ENCODE measurements at regions not wholly inside any gene's neighbourhood (a gene's known extent, or its start where the extent isn't known, plus 50 kb on each side); places are given as distances from the start of the nearest gene placed in this dataset.
"Not testable (repeated sequence)": the region's sequence is repeated elsewhere in the genome, so short reads cannot be mapped to it uniquely, and the experiment has no call there.

- no peak for DNase-seq
Measured at GRCh38 chr7:51467384-51468017, 150.9 kb upstream of the COBL start.

- DNase-seq, result no peak
Measured at GRCh38 chr7:51459809-51460208, 143.2 kb upstream of the COBL start.

GRCh38 chr7:51458693-51459092 is 142.1 kb upstream of the COBL start:
- DNase-seq, result no peak

GRCh38 chr7:51457079-51457478 is 140.5 kb upstream of the COBL start:
- DNase-seq, result no peak

- no peak for DNase-seq
Measured at GRCh38 chr7:51456431-51457060, 139.9 kb upstream of the COBL start.

- peak; percentile 81 for DNase-seq
Measured at GRCh38 chr7:51455948-51456347, 139.3 kb upstream of the COBL start.

- DNase-seq, result no peak
Measured at GRCh38 chr7:51455513-51455912, 138.9 kb upstream of the COBL start.

GRCh38 chr7:51455086-51455485 is 138.5 kb upstream of the COBL start:
- no peak for DNase-seq

GRCh38 chr7:51452694-51453093 is 136.1 kb upstream of the COBL start:
- no peak for DNase-seq

- DNase-seq, result peak; percentile 88
Measured at GRCh38 chr7:51451751-51452476, 135.3 kb upstream of the COBL start.

GRCh38 chr7:51450541-51450940 is 133.9 kb upstream of the COBL start:
- DNase-seq, result no peak

- DNase-seq, result no peak
Measured at GRCh38 chr7:51446785-51447184, 130.2 kb upstream of the COBL start.

GRCh38 chr7:51446356-51446755 is 129.7 kb upstream of the COBL start:
- DNase-seq, result no peak

GRCh38 chr7:51444936-51445335 is 128.3 kb upstream of the COBL start:
- DNase-seq, result no peak

GRCh38 chr7:51430480-51431086 is 114.0 kb upstream of the COBL start:
- peak; percentile 40 for DNase-seq

- DNase-seq, result peak; percentile 10
Measured at GRCh38 chr7:51428217-51428887, 111.7 kb upstream of the COBL start.

- DNase-seq, result no peak
Measured at GRCh38 chr7:51426163-51426562, 109.6 kb upstream of the COBL start.

- not testable (repeated sequence) for DNase-seq
Measured at GRCh38 chr7:51409934-51410333, 93.3 kb upstream of the COBL start.

- DNase-seq, result not testable (repeated sequence)
Measured at GRCh38 chr7:51397608-51398007, 81.0 kb upstream of the COBL start.

GRCh38 chr7:51393003-51393402 is 76.4 kb upstream of the COBL start:
- DNase-seq, result not testable (repeated sequence)

GRCh38 chr7:51389952-51390351 is 73.3 kb upstream of the COBL start:
- DNase-seq, result not testable (repeated sequence)

GRCh38 chr7:51389216-51389812 is 72.7 kb upstream of the COBL start:
- DNase-seq, result not testable (repeated sequence)

- not testable (repeated sequence) for DNase-seq
Measured at GRCh38 chr7:51388241-51388640, 71.6 kb upstream of the COBL start.

All from NCI-H146 (cell line).